Thoracic aorta (tissue), 2 donors: ENCODE measurements at regions not wholly inside any gene's neighbourhood (a gene's known extent, or its start where the extent isn't known, plus 50 kb on each side); places are given as distances from the start of the nearest gene placed in this dataset.

ENCODE experiments used
- ATAC-seq: fragments of 150-250 bp; one replicate; pipeline ENCODE4 v1.8.0; 2017; ENCODE audit warnings: low read depth; ENCODE audit not compliant: insufficient number of reproducible peaks, low FRiP score
- DNase-seq: peaks from one replicate; pipeline ENCODE4 v3.0.0-alpha.2; 2020; ENCODE audit warnings: low spot score
- H3K27ac ChIP-seq, 2 donors: fragments of 200-600 bp; sonication (generic); 1 replicate in 1 of 2; 2 replicates in 1 of 2; pipeline ENCODE4 v1.5.1; 2016; ENCODE audit warnings: mild to moderate bottlenecking in 2 of 2, moderate library complexity in 2 of 2
- H3K27me3 ChIP-seq: fragments of 200-600 bp; sonication (generic); replicated peaks from 2 replicates; pipeline ENCODE4 v1.6.0; 2016; ENCODE audit warnings: mild to moderate bottlenecking; ENCODE audit not compliant: insufficient read depth
- H3K36me3 ChIP-seq: fragments of 200-600 bp; sonication (generic); one replicate; pipeline ENCODE4 v1.5.1; 2016
- H3K4me1 ChIP-seq, 2 donors: fragments of 200-600 bp; sonication (generic); 1 replicate in 1 of 2; 2 replicates in 1 of 2; pipeline versions ENCODE4 v1.5.1 to v1.6.0; 2016; ENCODE audit warnings: low read depth in 2 of 2, mild to moderate bottlenecking in 1 of 2; ENCODE audit not compliant: control insufficient read depth in 1 of 2
- H3K4me3 ChIP-seq: fragments of 200-600 bp; sonication (generic); 2 replicates; pipeline ENCODE4 v1.5.1; 2016; ENCODE audit warnings: mild to moderate bottlenecking
- H3K9me3 ChIP-seq: fragments of 200-600 bp; sonication (generic); 2 replicates; pipeline ENCODE4 v1.5.1; 2016
- CTCF ChIP-seq: fragments of 200-600 bp; sonication (generic); IDR thresholded peaks from one replicate; pipeline ENCODE4 v1.5.1; 2019; ENCODE audit warnings: antibody characterized with exemption

GRCh38 chr6:90429713-90430112 lies 133.1 kb upstream of the BACH2 start:
- Histone ChIP-seq H3K4me1 (no peaks in the 10 kb centered on the region), H3K27ac (no peak overlapping the region), H3K36me3 (no peaks in the 10 kb centered on the region), H3K4me3 (no peak overlapping the region), H3K27me3 (no peaks in the 10 kb centered on the region), H3K9me3 (peaks cover 6% of the 10 kb centered on the region)
- ATAC-seq (no peak), DNase-seq (no peak)
- no peak for TF ChIP-seq CTCF

DNA sequence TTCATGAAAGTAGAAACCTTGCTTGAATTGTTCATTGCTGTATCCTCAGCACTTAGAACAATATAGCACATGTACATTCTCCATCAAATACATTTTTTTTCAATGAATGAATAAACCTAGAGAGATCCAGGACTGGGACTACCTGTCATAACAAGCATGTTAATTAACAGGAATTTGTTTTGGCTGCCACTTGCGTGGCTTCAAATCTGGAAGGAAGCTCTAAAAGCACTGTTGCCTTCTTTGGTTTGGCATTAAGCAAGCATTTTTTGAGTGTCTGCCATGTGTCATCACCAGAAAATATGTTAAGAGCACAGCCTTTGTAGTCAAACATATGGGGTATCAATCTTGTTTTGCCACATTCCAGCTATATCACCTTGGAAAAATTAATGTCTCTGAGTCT lies 131.9 kb upstream of the BACH2 start:
- Histone ChIP-seq H3K4me1 (no peaks in the 10 kb centered on the region), H3K9me3 (peaks cover 6% of the 10 kb centered on the region), H3K27me3 (no peaks in the 10 kb centered on the region), H3K4me3 (no peak overlapping the region), H3K27ac (no peak overlapping the region), H3K36me3 (no peaks in the 10 kb centered on the region)
- DNase-seq = no peak
- ATAC-seq = no peak
- TF ChIP-seq CTCF = no peak

DNA sequence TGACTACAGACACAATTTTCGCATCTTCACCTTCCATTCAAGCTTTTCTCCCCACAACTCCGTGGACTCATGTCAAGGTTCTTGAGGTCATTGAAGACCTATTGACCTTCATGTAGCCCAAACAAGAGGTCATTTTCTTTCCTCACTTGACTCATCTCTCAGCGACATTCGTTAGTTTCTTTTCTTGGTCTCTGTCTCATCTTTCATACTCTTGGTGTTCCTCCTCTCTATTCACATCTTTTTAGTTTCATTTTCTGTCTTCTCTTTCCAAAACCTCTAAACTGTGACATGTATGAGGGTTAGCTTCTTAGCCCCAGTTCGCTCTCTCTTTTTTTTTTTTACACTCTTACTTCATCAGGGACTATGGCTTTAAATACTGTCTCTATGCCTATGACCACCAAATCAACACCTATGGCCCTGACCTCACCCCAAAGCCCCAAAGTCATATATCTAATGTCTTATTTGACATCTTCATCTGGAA lies 128.6 kb upstream of the BACH2 start:
- Histone ChIP-seq H3K36me3 (no peaks in the 10 kb centered on the region), H3K27me3 (no peaks in the 10 kb centered on the region), H3K4me3 (no peak overlapping the region), H3K9me3 (peaks cover 6% of the 10 kb centered on the region), H3K4me1 (no peaks in the 10 kb centered on the region), H3K27ac (no peak overlapping the region)
- ATAC-seq (no peak), DNase-seq (no peak)
- TF ChIP-seq CTCF = no peak

- peaks cover 1% of the 10 kb centered on the region for H3K9me3 ChIP-seq
- no peak overlapping the region for H3K4me3 ChIP-seq
- ATAC-seq (no peak), DNase-seq (no peak)
- TF ChIP-seq CTCF = no peak
- no peaks in the 10 kb centered on the region for H3K27me3 ChIP-seq
- H3K36me3 ChIP-seq = no peaks in the 10 kb centered on the region
- H3K27ac ChIP-seq = no peak overlapping the region
- no peaks in the 10 kb centered on the region for H3K4me1 ChIP-seq
These were observed 127.9 kb upstream of the BACH2 start for GRCh38 chr6:90424580-90424979.

GRCh38 chr6:90421666-90422065 lies 125.0 kb upstream of the BACH2 start:
- no peak for TF ChIP-seq CTCF
- Histone ChIP-seq H3K27me3 (no peaks in the 10 kb centered on the region), H3K36me3 (no peaks in the 10 kb centered on the region), H3K4me1 (no peaks in the 10 kb centered on the region), H3K4me3 (no peak overlapping the region), H3K27ac (no peak overlapping the region), H3K9me3 (no peaks in the 10 kb centered on the region)
- DNase-seq (no peak), ATAC-seq (no peak)
